PC-9 (cell line): ENCODE measurements at regions not wholly inside any gene's neighbourhood (a gene's known extent, or its start where the extent isn't known, plus 50 kb on each side); places are given as distances from the start of the nearest gene placed in this dataset.

ENCODE experiments used
- EZH2 ChIP-seq: fragments of 200-600 bp; sonication (generic); IDR thresholded peaks from 2 replicates; pipeline ENCODE4 v1.8.0; 2017; ENCODE audit warnings: antibody characterized with exemption, low read depth
- TF ChIP-seq, protein P1 (sequence below): fragments of 200-600 bp; sonication (generic); conservative IDR thresholded peaks from 2 replicates; pipeline ENCODE4 v1.6.1; 2017; ENCODE audit warnings: mixed run types, antibody characterized with exemption, mild to moderate bottlenecking, moderate library complexity

DNA sequence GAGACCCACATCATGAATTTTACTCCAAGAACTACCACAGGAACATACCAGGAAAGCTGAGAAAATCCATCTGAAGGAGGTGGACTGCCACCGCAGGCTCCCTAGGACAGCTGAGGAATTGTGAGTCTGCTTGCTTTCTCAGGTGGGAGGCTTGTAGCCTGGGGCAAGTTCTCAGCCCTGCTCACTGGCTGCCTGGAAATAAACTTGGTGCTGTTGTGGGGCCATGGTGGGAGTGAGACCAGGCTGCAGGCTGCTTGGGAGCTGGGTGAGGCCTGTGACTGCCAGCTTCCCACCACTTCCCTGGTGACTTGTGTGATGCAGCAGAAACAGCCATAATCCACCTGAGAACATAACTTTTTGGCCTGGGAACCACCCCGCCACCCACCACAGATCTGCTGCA, 132.7 kb upstream of the RAG2 start:
- TF ChIP-seq, protein P1, sequence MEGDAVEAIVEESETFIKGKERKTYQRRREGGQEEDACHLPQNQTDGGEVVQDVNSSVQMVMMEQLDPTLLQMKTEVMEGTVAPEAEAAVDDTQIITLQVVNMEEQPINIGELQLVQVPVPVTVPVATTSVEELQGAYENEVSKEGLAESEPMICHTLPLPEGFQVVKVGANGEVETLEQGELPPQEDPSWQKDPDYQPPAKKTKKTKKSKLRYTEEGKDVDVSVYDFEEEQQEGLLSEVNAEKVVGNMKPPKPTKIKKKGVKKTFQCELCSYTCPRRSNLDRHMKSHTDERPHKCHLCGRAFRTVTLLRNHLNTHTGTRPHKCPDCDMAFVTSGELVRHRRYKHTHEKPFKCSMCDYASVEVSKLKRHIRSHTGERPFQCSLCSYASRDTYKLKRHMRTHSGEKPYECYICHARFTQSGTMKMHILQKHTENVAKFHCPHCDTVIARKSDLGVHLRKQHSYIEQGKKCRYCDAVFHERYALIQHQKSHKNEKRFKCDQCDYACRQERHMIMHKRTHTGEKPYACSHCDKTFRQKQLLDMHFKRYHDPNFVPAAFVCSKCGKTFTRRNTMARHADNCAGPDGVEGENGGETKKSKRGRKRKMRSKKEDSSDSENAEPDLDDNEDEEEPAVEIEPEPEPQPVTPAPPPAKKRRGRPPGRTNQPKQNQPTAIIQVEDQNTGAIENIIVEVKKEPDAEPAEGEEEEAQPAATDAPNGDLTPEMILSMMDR = no peak
- no peak for TF ChIP-seq EZH2
